ENCODE measurements at regions not wholly inside any gene's neighbourhood (a gene's known extent, or its start where the extent isn't known, plus 50 kb on each side); places are given as distances from the start of the nearest gene placed in this dataset.
"Not testable (repeated sequence)": the region's sequence is repeated elsewhere in the genome, so short reads cannot be mapped to it uniquely, and the experiment has no call there.

DNA sequence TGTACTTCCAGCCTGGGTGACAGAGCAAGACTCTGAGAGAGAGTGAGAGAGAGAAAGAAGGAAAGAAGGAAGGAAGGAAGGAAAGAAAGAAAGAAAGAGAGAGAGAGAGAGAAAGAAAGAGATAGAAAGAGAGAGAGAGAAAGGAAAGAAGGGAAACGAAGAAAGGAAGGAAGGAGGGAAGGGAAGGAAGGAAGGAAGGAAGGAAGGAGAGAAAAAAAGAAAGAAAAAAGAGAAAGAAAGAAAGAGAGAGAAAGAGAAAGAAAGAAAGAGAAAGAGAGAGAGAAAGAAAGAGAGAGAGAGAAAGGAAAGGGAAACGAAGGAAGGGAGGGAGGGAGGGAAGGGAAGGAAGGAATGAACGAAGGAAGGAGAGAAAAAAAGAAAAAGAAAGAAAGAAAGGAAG is 238.6 kb downstream of the ASMT start:
- TF ChIP-seq NR2C2 (CRISPR knock-in tag; IDR thresholded peaks at IDR 0.05), result no peak
- ChIA-PET CTCF (no interaction called here), POLR2A (no interaction called here)
- DNase-seq (ENCODE audit: low spot score) (no peak), ATAC-seq (no peak)
- H3K4me1 Mint-ChIP-seq, result no peaks in the 10 kb centered on the region
- H3K36me3 Mint-ChIP-seq, result peaks cover 14% of the 10 kb centered on the region
- H3K9me3 Mint-ChIP-seq, result peaks cover 24% of the 10 kb centered on the region
- H3K27ac Mint-ChIP-seq, result no peak overlapping the region
- H3K27me3 Mint-ChIP-seq (ENCODE audit: low read depth), result peaks cover 2% of the 10 kb centered on the region; the same call in 1 of the 2 replicates
- H3K4me3 Mint-ChIP-seq, result no peak overlapping the region

DNA sequence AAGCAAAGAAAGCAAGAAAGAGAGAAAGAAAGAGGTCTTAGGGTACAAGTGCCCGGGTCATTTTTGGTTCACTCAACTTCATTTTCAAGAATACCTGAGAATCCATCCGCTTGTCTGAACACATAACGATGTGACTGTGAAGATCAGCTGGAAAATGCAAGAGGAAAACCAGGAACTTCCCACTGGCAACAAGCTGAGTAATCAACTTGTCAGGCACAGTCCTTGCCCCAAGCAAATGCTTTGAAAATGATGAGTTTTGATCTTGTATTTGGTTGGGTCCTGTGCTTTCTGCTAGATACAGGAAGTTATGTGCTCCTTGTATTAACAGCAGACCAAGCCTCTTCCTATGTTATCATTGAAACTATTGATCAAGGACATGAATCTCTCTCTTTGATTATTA is 239.1 kb downstream of the ASMT start:
- DNase-seq (ENCODE audit: low spot score) (no peak), ATAC-seq (no peak)
- Mint-ChIP-seq H3K27ac (no peak overlapping the region), H3K4me1 (no peaks in the 10 kb centered on the region), H3K4me3 (no peak overlapping the region), H3K36me3 (peaks cover 14% of the 10 kb centered on the region), H3K9me3 (peaks cover 24% of the 10 kb centered on the region), H3K27me3 (ENCODE audit: low read depth) (peaks cover 2% of the 10 kb centered on the region; the same call in 1 of the 2 replicates)
- TF ChIP-seq ATF3 (CRISPR knock-in tag; conservative IDR thresholded peaks at IDR 0.05) (no peak), ZNF138 (CRISPR knock-in tag; conservative IDR thresholded peaks at IDR 0.05) (no peak), HMGA2 (CRISPR knock-in tag; IDR thresholded peaks at IDR 0.05) (no peak), FOXJ3 (CRISPR knock-in tag; IDR thresholded peaks at IDR 0.05; ENCODE audit: borderline replicate concordance) (no peak), ZNF396 (CRISPR knock-in tag; IDR thresholded peaks at IDR 0.05; ENCODE audit: borderline replicate concordance) (no peak), TP53 (CRISPR knock-in tag; IDR thresholded peaks at IDR 0.05) (no peak), SP1 (CRISPR knock-in tag; conservative IDR thresholded peaks at IDR 0.05) (no peak), SOX15 (CRISPR knock-in tag; IDR thresholded peaks at IDR 0.05) (no peak), MAX (CRISPR knock-in tag; IDR thresholded peaks at IDR 0.05) (no peak), ZNF425 (CRISPR knock-in tag; conservative IDR thresholded peaks at IDR 0.05) (no peak), SMAD4 (CRISPR knock-in tag; IDR thresholded peaks at IDR 0.05) (no peak)
- TF ChIP-seq, protein P1, sequence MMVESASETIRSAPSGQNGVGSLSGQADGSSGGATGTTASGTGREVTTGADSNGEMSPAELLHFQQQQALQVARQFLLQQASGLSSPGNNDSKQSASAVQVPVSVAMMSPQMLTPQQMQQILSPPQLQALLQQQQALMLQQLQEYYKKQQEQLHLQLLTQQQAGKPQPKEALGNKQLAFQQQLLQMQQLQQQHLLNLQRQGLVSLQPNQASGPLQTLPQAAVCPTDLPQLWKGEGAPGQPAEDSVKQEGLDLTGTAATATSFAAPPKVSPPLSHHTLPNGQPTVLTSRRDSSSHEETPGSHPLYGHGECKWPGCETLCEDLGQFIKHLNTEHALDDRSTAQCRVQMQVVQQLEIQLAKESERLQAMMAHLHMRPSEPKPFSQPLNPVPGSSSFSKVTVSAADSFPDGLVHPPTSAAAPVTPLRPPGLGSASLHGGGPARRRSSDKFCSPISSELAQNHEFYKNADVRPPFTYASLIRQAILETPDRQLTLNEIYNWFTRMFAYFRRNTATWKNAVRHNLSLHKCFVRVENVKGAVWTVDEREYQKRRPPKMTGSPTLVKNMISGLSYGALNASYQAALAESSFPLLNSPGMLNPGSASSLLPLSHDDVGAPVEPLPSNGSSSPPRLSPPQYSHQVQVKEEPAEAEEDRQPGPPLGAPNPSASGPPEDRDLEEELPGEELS (CRISPR knock-in tag; IDR thresholded peaks at IDR 0.05), result no peak
- ChIA-PET POLR2A (no interaction called here), CTCF (no interaction called here)

GRCh38 chrX:1854861-1855260 is 240.0 kb downstream of the ASMT start:
- CTCF ChIA-PET; H3K27ac Mint-ChIP-seq; H3K4me1 Mint-ChIP-seq; H3K4me3 Mint-ChIP-seq; POLR2A ChIA-PET; DNase-seq (ENCODE audit: low spot score); ATAC-seq; H3K27me3 Mint-ChIP-seq (ENCODE audit: low read depth): not testable (repeated sequence)
- H3K36me3 Mint-ChIP-seq, result peaks cover 14% of the 10 kb centered on the region
- peaks cover 30% of the 10 kb centered on the region for H3K9me3 Mint-ChIP-seq

- DNase-seq (ENCODE audit: low spot score); CTCF ChIA-PET; H3K36me3 Mint-ChIP-seq; H3K27me3 Mint-ChIP-seq (ENCODE audit: low read depth); H3K9me3 Mint-ChIP-seq; H3K27ac Mint-ChIP-seq; H3K4me1 Mint-ChIP-seq; H3K4me3 Mint-ChIP-seq; POLR2A ChIA-PET; ATAC-seq: not testable (repeated sequence)
Observed at GRCh38 chrX:1859266-1859665, 244.4 kb downstream of the ASMT start.
